HepG2 (cell line): ENCODE measurements at regions not wholly inside any gene's neighbourhood (a gene's known extent, or its start where the extent isn't known, plus 50 kb on each side); places are given as distances from the start of the nearest gene placed in this dataset.

ENCODE experiments used
- ATAC-seq: fragments of 200-7000 bp; cut with Tn5 transposase; 3 replicates; pipeline ENCODE4 v1.9.1; 2020; ENCODE audit warnings: mild to moderate bottlenecking, moderate library complexity
- BruUV-seq: library from RNA; stranded (reverse); fragments of 400-500 nt; replicated peaks from 2 replicates; lab custom pipeline; 2021; lab: Mats Ljungman, UMichigan
- CTCF ChIA-PET: fragments of 300-600 bp; formaldehyde crosslinking; extraction: SDS; loops from one replicate; lab custom pipeline; 2021; ENCODE audit warnings: low total read pairs, inconsistent platforms, low intra/inter-chr PET ratio; lab: Yijun Ruan, JAX
- POLR2A ChIA-PET: fragments of 350-600 bp; sonication (Branson Sonifier 250); formaldehyde crosslinking; loops from one replicate; lab custom pipeline; 2020; ENCODE audit warnings: antibody characterized with exemption, inconsistent platforms; lab: Yijun Ruan, JAX
- DNase-seq: peaks from one replicate; pipeline ENCODE4 v3.0.0-alpha.2; 2015; ENCODE audit warnings: low spot score
- FAIRE-seq: peaks from 3 replicates; lab custom pipeline; 2011; peaks lifted over from hg19 to GRCh38; lab: Jason Lieb, UNC
- H2AFZ ChIP-seq: one replicate; pipeline ENCODE4 v1.6.1; 2011; ENCODE audit warnings: low read length, inconsistent platforms
- H3K27ac ChIP-seq: fragments of 300-600 bp; 3 replicates; pipeline ENCODE4 v1.8.0; 2011; ENCODE audit warnings: mixed run types, mild to moderate bottlenecking, mixed read lengths, low read length, inconsistent platforms; ENCODE audit not compliant: insufficient read depth; ENCODE audit errors: extremely low read length
- H3K27me3 ChIP-seq, 2 experiments: fragments of 200-600 bp in 1 of 2; 2 replicates in 1 of 2; 3 replicates in 1 of 2; pipeline versions ENCODE4 v1.6.0 to v1.8.0; 2011; ENCODE audit warnings: low read length in 2 of 2, mild to moderate bottlenecking in 2 of 2, moderate library complexity in 2 of 2, inconsistent platforms in 1 of 2; ENCODE audit not compliant: insufficient read depth in 2 of 2, control insufficient read depth in 1 of 2
- H3K36me3 ChIP-seq, 2 experiments: fragments of 200-600 bp in 1 of 2; replicated peaks in 1 of 2; 2 replicates in 1 of 2; 3 replicates in 1 of 2; pipeline versions ENCODE4 v1.5.1 to v1.8.0; 2011; ENCODE audit warnings: low read length in 2 of 2, inconsistent platforms in 1 of 2; ENCODE audit not compliant: insufficient read depth in 2 of 2, control insufficient read depth in 1 of 2
- H3K4me1 ChIP-seq: 2 replicates; pipeline ENCODE4 v1.5.1; 2012; ENCODE audit warnings: low read length, inconsistent platforms; ENCODE audit not compliant: insufficient read depth
- H3K4me2 ChIP-seq: 2 replicates; pipeline ENCODE4 v1.6.0; 2011; ENCODE audit warnings: low read depth, low read length, inconsistent platforms
- H3K4me3 ChIP-seq, 3 experiments: fragments of 200-600 bp in 1 of 3; sonication (generic), shearing (Covaris generic) in 1 of 3; replicated peaks in 1 of 3; 2 replicates each; pipeline ENCODE4 v1.5.1; 2011 to 2016; ENCODE audit warnings: low read length in 3 of 3, inconsistent platforms in 2 of 3, low read depth in 2 of 3, mild to moderate bottlenecking in 2 of 3, control low read depth in 1 of 3, mixed read lengths in 1 of 3; ENCODE audit not compliant: insufficient read depth in 1 of 3
- H3K79me2 ChIP-seq: one replicate; pipeline ENCODE4 v1.6.1; 2011; ENCODE audit warnings: low read length, inconsistent platforms; ENCODE audit not compliant: insufficient read depth
- H3K9ac ChIP-seq: 2 replicates; pipeline ENCODE4 v1.6.0; 2011; ENCODE audit warnings: mild to moderate bottlenecking, low read depth, low read length, inconsistent platforms; ENCODE audit not compliant: insufficient read depth
- H3K9me3 ChIP-seq: 2 replicates; pipeline ENCODE4 v1.5.1; 2012; ENCODE audit warnings: mild to moderate bottlenecking, low read length
- H4K20me1 ChIP-seq: 2 replicates; pipeline ENCODE4 v1.6.0; 2011; ENCODE audit warnings: inconsistent platforms, mild to moderate bottlenecking, low read length, moderate library complexity; ENCODE audit not compliant: insufficient read depth
- ARNT ChIP-seq: fragments of 450-650 bp; IDR thresholded peaks from 2 replicates; pipeline ENCODE4 v1.6.1; 2017
- ARNT2 ChIP-seq: sonication (generic); formaldehyde crosslinking; IDR thresholded peaks from 2 replicates; pipeline ENCODE4 v1.8.0; 2022; ENCODE audit warnings: mild to moderate bottlenecking, low read depth, missing genetic modification reagents, moderate library complexity
- ATM ChIP-seq: fragments of 450-650 bp; IDR thresholded peaks from 2 replicates; pipeline ENCODE4 v1.7.1; 2017; ENCODE audit warnings: mild to moderate bottlenecking, borderline replicate concordance
- ELK4 ChIP-seq: sonication (generic); formaldehyde crosslinking; IDR thresholded peaks from 2 replicates; pipeline ENCODE4 v1.9.0; 2021; ENCODE audit warnings: missing genetic modification reagents, borderline replicate concordance
- ESRRA ChIP-seq: sonication (generic); formaldehyde crosslinking; IDR thresholded peaks from 2 replicates; pipeline ENCODE4 v1.5.1; 2020; ENCODE audit warnings: mild to moderate bottlenecking, low read depth, missing genetic modification reagents
- GFI1 ChIP-seq: sonication (generic); formaldehyde crosslinking; IDR thresholded peaks from 2 replicates; pipeline ENCODE4 v1.5.0; 2020; ENCODE audit warnings: missing genetic modification reagents, mild to moderate bottlenecking, borderline replicate concordance
- KMT2B ChIP-seq: IDR thresholded peaks from 2 replicates; pipeline ENCODE4 v1.6.1; 2016; ENCODE audit warnings: missing genetic modification reagents, missing compliant biosample characterization
- NFE2 ChIP-seq: sonication (generic); formaldehyde crosslinking; IDR thresholded peaks from 2 replicates; pipeline ENCODE4 v1.4.0; 2020; ENCODE audit warnings: missing genetic modification reagents
- PAXIP1 ChIP-seq: sonication (generic); formaldehyde crosslinking; conservative IDR thresholded peaks from 2 replicates; pipeline ENCODE4 v1.4.0; 2020; ENCODE audit warnings: mild to moderate bottlenecking, missing genetic modification reagents, moderate library complexity
- SALL2 ChIP-seq: sonication (generic); formaldehyde crosslinking; IDR thresholded peaks from 2 replicates; pipeline ENCODE4 v1.8.1; 2023; ENCODE audit warnings: mild to moderate bottlenecking, missing genetic modification reagents, inconsistent platforms
- ZFP36L1 ChIP-seq: sonication (generic); formaldehyde crosslinking; IDR thresholded peaks from 2 replicates; pipeline ENCODE4 v1.8.0; 2022; ENCODE audit warnings: mild to moderate bottlenecking, missing genetic modification reagents, moderate library complexity
- ZNF557 ChIP-seq: sonication (generic); formaldehyde crosslinking; IDR thresholded peaks from 2 replicates; pipeline ENCODE4 v1.4.0; 2020; ENCODE audit warnings: missing genetic modification reagents
- ZNF564 ChIP-seq: sonication (generic); formaldehyde crosslinking; IDR thresholded peaks from 2 replicates; pipeline ENCODE4 v1.8.1; 2023; ENCODE audit warnings: mild to moderate bottlenecking, missing genetic modification reagents
- ZNF569 ChIP-seq: sonication (generic); formaldehyde crosslinking; IDR thresholded peaks from 2 replicates; pipeline ENCODE4 v1.5.0; 2020; ENCODE audit warnings: mild to moderate bottlenecking, missing genetic modification reagents, moderate library complexity, borderline replicate concordance
- ZNF629 ChIP-seq: sonication (generic); formaldehyde crosslinking; conservative IDR thresholded peaks from 2 replicates; pipeline ENCODE4 v1.5.0; 2020; ENCODE audit warnings: missing genetic modification reagents
- ZNF780A ChIP-seq: sonication (generic); formaldehyde crosslinking; IDR thresholded peaks from 2 replicates; pipeline ENCODE4 v1.8.0; 2022; ENCODE audit warnings: mild to moderate bottlenecking, missing genetic modification reagents, moderate library complexity
- WGBS: methylation state at CpG from one replicate; pipeline ENCODE4 v1.1.6; 2017; ENCODE audit warnings: low lambda C conversion rate; 5-methylcytosine and 5-hydroxymethylcytosine counted together
- in situ Hi-C: cut with HindIII; loops from 2 replicates; pipeline ENCODE4 v1.10.0; 2017; ENCODE audit warnings: low pct_unique_long_range_greater_than_20kb; ENCODE audit not compliant: extremely low pct_ligation_motif_present
- intact Hi-C: fragments of 100-400 bp; cut with micrococcal nuclease; formaldehyde crosslinking; loops from one replicate; pipeline ENCODE4 v1.10.0; 2022; ENCODE audit not compliant: unreplicated experiment
- TF ChIP-seq, protein P1 (sequence below): sonication (generic); formaldehyde crosslinking; IDR thresholded peaks from 2 replicates; pipeline ENCODE4 v1.8.0; 2022; ENCODE audit warnings: mild to moderate bottlenecking, missing genetic modification reagents
- TF ChIP-seq, protein P2 (sequence below): sonication (generic); formaldehyde crosslinking; IDR thresholded peaks from 2 replicates; pipeline ENCODE4 v1.4.0; 2020; ENCODE audit warnings: low read depth, mild to moderate bottlenecking, missing genetic modification reagents

- no peak overlapping the region for H2AFZ ChIP-seq
- no TSS peak for BruUV-seq
- peaks cover 7% of the 10 kb centered on the region; the same call in 1 of the 2 replicates for H3K9me3 ChIP-seq
- ChIA-PET CTCF (no interaction called here), POLR2A (no interaction called here)
- no peaks in the 10 kb centered on the region for H3K36me3 ChIP-seq
- in situ Hi-C loops (no loop called here), intact Hi-C loops (no loop called here)
- DNase-seq: no peak
- 9% methylated on average over 4 of the region's 4 CpGs for WGBS
- H3K27ac ChIP-seq: no peak overlapping the region
- H3K4me2 ChIP-seq: no peak overlapping the region
- TF ChIP-seq ZNF780A (CRISPR knock-in tag): no peak
- TF ChIP-seq ZFP36L1: no peak
- TF ChIP-seq KMT2B: no peak
- TF ChIP-seq NFE2 (CRISPR knock-in tag): no peak
- no peak for TF ChIP-seq ZNF629 (CRISPR knock-in tag)
- TF ChIP-seq ELK4 (CRISPR knock-in tag): no peak
- TF ChIP-seq, protein P1, sequence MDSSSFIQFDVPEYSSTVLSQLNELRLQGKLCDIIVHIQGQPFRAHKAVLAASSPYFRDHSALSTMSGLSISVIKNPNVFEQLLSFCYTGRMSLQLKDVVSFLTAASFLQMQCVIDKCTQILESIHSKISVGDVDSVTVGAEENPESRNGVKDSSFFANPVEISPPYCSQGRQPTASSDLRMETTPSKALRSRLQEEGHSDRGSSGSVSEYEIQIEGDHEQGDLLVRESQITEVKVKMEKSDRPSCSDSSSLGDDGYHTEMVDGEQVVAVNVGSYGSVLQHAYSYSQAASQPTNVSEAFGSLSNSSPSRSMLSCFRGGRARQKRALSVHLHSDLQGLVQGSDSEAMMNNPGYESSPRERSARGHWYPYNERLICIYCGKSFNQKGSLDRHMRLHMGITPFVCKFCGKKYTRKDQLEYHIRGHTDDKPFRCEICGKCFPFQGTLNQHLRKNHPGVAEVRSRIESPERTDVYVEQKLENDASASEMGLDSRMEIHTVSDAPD (CRISPR knock-in tag): no peak
- TF ChIP-seq SALL2 (CRISPR knock-in tag): no peak
- TF ChIP-seq ATM: no peak
- TF ChIP-seq ZNF557 (CRISPR knock-in tag): no peak
- TF ChIP-seq ARNT: no peak
- TF ChIP-seq ZNF564 (CRISPR knock-in tag): no peak
- TF ChIP-seq, protein P2, sequence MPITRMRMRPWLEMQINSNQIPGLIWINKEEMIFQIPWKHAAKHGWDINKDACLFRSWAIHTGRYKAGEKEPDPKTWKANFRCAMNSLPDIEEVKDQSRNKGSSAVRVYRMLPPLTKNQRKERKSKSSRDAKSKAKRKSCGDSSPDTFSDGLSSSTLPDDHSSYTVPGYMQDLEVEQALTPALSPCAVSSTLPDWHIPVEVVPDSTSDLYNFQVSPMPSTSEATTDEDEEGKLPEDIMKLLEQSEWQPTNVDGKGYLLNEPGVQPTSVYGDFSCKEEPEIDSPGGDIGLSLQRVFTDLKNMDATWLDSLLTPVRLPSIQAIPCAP (CRISPR knock-in tag): no peak
- no peak for TF ChIP-seq PAXIP1
- no peak for TF ChIP-seq GFI1 (CRISPR knock-in tag)
- no peak for TF ChIP-seq ESRRA (CRISPR knock-in tag)
- no peak for TF ChIP-seq ZNF569
- TF ChIP-seq ARNT2: no peak
- ATAC-seq: no peak
- no peak overlapping the region for H3K9ac ChIP-seq
- no peak overlapping the region for H3K4me3 ChIP-seq
- no peaks in the 10 kb centered on the region for H3K4me1 ChIP-seq
- no peaks in the 10 kb centered on the region for H3K79me2 ChIP-seq
- H4K20me1 ChIP-seq: no peaks in the 10 kb centered on the region
- no peaks in the 10 kb centered on the region; a peak in 1 of 5 replicates for H3K27me3 ChIP-seq
- FAIRE-seq: no peak
Observed at GRCh38 chr5:3261081-3261480, 334.6 kb upstream of the IRX1 start.
